D721Med (cell line): ENCODE measurements at regions not wholly inside any gene's neighbourhood (a gene's known extent, or its start where the extent isn't known, plus 50 kb on each side); places are given as distances from the start of the nearest gene placed in this dataset.

Experiments
- DNase-seq: peaks from one replicate; pipeline ENCODE4 v3.0.0; 2011; ENCODE audit warnings: low spot score; ENCODE audit not compliant: insufficient read length
- FAIRE-seq: peaks from 2 replicates; lab custom pipeline; 2011; peaks lifted over from hg19 to GRCh38; lab: Jason Lieb, UNC
- TF ChIP-seq, protein P1 (sequence below): IDR thresholded peaks from 2 replicates; pipeline ENCODE4 v1.5.1; 2012; ENCODE audit warnings: mild to moderate bottlenecking, control low read depth; ENCODE audit not compliant: insufficient read depth; ENCODE audit errors: missing control alignments

GRCh38 chr1:5220821-5221220 lies 566.4 kb downstream of the AJAP1 start:
- no peak for DNase-seq
- TF ChIP-seq, protein P1, sequence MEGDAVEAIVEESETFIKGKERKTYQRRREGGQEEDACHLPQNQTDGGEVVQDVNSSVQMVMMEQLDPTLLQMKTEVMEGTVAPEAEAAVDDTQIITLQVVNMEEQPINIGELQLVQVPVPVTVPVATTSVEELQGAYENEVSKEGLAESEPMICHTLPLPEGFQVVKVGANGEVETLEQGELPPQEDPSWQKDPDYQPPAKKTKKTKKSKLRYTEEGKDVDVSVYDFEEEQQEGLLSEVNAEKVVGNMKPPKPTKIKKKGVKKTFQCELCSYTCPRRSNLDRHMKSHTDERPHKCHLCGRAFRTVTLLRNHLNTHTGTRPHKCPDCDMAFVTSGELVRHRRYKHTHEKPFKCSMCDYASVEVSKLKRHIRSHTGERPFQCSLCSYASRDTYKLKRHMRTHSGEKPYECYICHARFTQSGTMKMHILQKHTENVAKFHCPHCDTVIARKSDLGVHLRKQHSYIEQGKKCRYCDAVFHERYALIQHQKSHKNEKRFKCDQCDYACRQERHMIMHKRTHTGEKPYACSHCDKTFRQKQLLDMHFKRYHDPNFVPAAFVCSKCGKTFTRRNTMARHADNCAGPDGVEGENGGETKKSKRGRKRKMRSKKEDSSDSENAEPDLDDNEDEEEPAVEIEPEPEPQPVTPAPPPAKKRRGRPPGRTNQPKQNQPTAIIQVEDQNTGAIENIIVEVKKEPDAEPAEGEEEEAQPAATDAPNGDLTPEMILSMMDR = no peak
- no peak for FAIRE-seq

- DNase-seq (no peak), FAIRE-seq (no peak)
- TF ChIP-seq, protein P1 = no peak
Measured at GRCh38 chr1:5220421-5220820, 566.0 kb downstream of the AJAP1 start.

GRCh38 chr1:5200006-5200405 lies 545.6 kb downstream of the AJAP1 start:
- DNase-seq (no peak), FAIRE-seq (no peak)
- TF ChIP-seq, protein P1 = no peak

GRCh38 chr1:5198328-5198727 lies 543.9 kb downstream of the AJAP1 start:
- FAIRE-seq (no peak), DNase-seq (no peak)
- TF ChIP-seq, protein P1 = no peak

DNA sequence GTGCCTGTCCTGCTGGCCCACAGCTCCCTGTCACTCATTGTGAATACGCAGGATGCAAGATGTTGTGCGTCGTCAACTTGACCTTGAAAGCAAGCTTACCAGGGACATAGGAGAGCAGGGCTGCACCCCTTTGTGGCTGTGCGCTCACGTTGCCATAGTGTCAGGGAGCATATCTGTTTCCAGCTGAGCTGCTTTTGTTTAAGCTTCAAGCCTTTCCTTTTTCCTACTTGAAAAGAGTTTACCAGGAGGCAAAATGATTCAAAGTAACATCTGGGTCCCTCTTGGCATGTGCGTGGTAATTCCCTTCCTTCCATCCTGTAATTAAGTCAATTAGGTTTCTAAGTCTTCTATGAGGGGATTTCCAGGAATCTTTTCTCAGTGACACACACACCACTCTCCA lies 537.1 kb downstream of the AJAP1 start:
- TF ChIP-seq, protein P1 = no peak
- FAIRE-seq (no peak), DNase-seq (no peak)

DNA sequence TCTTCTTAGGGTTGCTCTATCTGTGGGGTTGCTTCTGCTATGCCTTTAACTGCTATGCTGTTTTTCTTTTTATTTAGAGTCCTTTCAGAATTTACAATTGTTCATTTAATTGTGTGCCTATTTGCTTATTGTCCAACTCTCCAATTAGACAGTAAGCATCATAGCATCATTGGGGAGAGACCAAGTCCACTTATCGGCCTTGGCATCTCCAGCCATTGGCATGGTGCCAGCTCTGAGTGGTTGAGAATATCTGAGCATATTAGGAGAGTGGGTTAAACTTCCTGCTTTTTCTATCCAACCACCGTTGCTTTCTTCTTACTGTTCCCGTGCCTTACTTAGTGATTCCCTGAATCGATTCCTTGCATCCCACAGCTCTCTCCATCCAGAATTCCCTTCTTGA lies 535.0 kb downstream of the AJAP1 start:
- no peak for FAIRE-seq
- no peak for DNase-seq
- TF ChIP-seq, protein P1 = no peak

DNA sequence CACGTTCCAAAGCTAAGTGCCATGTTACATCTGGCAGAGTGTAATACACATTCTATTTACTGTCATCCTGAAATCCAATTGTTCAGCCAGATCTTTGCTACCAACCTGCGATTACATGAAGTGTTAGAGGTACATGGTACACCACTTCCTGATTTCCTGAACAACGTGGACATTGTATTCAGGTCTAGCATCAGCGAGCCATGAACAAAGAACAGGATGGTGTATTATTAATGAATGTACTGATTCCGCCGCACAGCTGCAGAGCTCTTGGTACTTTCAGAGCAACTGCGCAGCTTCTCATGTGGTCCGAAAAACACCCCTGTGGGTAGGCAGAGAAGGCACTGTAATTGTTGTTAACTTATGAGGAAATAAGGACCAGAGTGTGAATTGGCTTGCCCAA lies 511.4 kb downstream of the AJAP1 start:
- DNase-seq (no peak), FAIRE-seq (no peak)
- TF ChIP-seq, protein P1 = no peak
